Cardiac muscle cell (in vitro differentiated cells and primary cell): ENCODE measurements at regions not wholly inside any gene's neighbourhood (a gene's known extent, or its start where the extent isn't known, plus 50 kb on each side); places are given as distances from the start of the nearest gene placed in this dataset.

Experiments
- DNase-seq, 2 donors: peaks; one replicate each; pipeline versions ENCODE4 v3.0.0 to v3.0.0-alpha.2; 2010 to 2017; ENCODE audit warnings: low read depth in 1 of 2, low spot score in 1 of 2
- H3K27ac ChIP-seq: fragments of 200-600 bp; sonication (generic); 2 replicates; pipeline ENCODE4 v1.5.1; 2016
- H3K27me3 ChIP-seq: fragments of 200-600 bp; sonication (generic); 2 replicates; pipeline ENCODE4 v1.6.0; 2016; ENCODE audit warnings: control low read depth
- H3K36me3 ChIP-seq: fragments of 200-600 bp; sonication (generic); 2 replicates; pipeline ENCODE4 v1.5.1; 2016; ENCODE audit warnings: control low read depth
- H3K4me1 ChIP-seq: fragments of 200-600 bp; sonication (generic); 2 replicates; pipeline ENCODE4 v1.8.1; 2017; ENCODE audit warnings: low read depth, mild to moderate bottlenecking, mixed run types
- H3K4me3 ChIP-seq: fragments of 200-600 bp; sonication (generic); 2 replicates; pipeline ENCODE4 v1.5.1; 2016; ENCODE audit warnings: mild to moderate bottlenecking
- H3K9me3 ChIP-seq: fragments of 200-600 bp; sonication (generic); 2 replicates; pipeline ENCODE4 v1.5.1; 2017; ENCODE audit warnings: low read depth, mild to moderate bottlenecking, control low read depth
- TF ChIP-seq, protein P1 (sequence below): IDR thresholded peaks from 2 replicates; pipeline ENCODE4 v1.5.1; 2012; ENCODE audit warnings: low read depth, mild to moderate bottlenecking, low read length

DNA sequence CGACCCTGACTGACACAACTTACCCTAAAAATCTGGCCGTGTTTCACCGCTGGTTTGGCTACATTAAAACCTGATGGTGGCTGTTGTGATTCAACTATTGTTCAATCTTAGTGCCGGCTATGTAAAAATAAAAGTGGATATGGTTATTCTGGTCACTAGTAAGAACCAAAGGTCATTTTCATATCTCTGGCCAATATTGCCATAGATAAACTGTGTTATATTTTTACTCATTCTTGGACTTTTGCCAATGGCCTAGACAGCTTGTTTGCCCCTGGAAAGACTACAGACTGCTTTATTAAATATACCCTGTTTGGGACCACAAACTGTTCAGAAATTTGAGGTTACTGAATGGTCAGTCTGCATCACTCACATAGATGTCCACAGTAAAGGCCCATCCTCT, 258.5 kb upstream of the KLHL1 start:
- no peaks in the 10 kb centered on the region for H3K36me3 ChIP-seq
- H3K9me3 ChIP-seq: no peaks in the 10 kb centered on the region
- TF ChIP-seq, protein P1, sequence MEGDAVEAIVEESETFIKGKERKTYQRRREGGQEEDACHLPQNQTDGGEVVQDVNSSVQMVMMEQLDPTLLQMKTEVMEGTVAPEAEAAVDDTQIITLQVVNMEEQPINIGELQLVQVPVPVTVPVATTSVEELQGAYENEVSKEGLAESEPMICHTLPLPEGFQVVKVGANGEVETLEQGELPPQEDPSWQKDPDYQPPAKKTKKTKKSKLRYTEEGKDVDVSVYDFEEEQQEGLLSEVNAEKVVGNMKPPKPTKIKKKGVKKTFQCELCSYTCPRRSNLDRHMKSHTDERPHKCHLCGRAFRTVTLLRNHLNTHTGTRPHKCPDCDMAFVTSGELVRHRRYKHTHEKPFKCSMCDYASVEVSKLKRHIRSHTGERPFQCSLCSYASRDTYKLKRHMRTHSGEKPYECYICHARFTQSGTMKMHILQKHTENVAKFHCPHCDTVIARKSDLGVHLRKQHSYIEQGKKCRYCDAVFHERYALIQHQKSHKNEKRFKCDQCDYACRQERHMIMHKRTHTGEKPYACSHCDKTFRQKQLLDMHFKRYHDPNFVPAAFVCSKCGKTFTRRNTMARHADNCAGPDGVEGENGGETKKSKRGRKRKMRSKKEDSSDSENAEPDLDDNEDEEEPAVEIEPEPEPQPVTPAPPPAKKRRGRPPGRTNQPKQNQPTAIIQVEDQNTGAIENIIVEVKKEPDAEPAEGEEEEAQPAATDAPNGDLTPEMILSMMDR: no peak
- DNase-seq: no peak
- H3K27me3 ChIP-seq: no peaks in the 10 kb centered on the region
- no peak overlapping the region for H3K27ac ChIP-seq
- H3K4me1 ChIP-seq: no peaks in the 10 kb centered on the region
- H3K4me3 ChIP-seq: no peak overlapping the region

DNA sequence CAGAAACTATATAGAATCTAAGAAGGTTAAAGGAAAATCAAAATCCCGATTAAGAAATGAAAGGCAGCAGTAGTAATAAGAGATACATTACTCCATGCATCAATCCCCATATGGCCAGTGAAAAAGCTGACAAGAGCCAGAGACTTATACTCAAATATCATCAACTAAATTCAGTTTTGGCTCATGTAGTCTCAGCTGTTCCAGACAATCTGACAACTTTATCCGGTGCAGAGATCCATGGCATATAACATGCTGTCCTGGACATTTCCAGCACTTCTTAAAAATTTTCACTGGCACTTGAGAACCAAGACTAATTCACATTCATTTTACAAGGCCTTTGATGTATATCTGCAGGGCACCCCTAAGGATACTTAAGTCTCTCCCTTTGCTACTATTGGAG, 255.7 kb upstream of the KLHL1 start:
- no peak for DNase-seq
- no peaks in the 10 kb centered on the region for H3K9me3 ChIP-seq
- TF ChIP-seq, protein P1: no peak
- H3K36me3 ChIP-seq: no peaks in the 10 kb centered on the region
- no peaks in the 10 kb centered on the region for H3K4me1 ChIP-seq
- no peak overlapping the region for H3K27ac ChIP-seq
- H3K4me3 ChIP-seq: no peak overlapping the region
- no peaks in the 10 kb centered on the region for H3K27me3 ChIP-seq

DNA sequence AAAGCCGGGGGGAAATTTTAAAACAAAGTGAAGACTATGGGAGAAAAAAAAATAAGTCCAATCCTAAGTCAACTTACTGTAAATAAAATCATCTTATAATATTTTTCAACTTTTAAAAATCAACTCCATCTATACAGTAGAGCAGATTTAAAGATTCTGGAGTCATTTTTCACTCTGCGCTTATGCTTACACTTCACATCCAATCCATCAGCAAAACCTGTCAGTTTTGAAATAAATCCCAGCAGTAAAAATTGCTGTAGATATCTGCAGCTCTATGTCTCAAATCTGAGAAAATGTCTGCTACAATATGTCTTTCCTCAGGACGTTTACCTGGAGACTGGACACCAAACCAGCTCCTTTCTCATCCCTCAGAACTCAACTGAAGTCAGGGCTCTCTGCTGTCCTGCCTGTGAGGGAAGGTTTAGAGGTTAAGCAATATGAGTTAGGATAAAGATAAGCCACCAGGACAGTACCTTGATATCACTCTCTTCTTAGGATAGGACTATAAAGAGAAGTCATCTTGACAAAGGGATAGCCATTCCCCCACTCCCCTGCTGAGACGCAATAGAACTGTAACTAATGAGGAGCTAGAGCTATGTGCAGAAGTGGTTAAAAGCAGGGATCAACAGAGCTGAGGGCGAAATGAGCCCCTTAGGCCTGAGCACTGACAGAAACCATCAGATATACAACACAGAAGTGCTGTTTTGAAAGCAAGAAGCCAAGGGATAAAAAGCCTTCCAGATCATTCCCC, 254.7 kb upstream of the KLHL1 start:
- no peak overlapping the region for H3K27ac ChIP-seq
- H3K27me3 ChIP-seq: no peaks in the 10 kb centered on the region
- no peak for DNase-seq
- H3K4me3 ChIP-seq: no peak overlapping the region
- no peaks in the 10 kb centered on the region for H3K9me3 ChIP-seq
- H3K36me3 ChIP-seq: no peaks in the 10 kb centered on the region
- H3K4me1 ChIP-seq: no peaks in the 10 kb centered on the region
- TF ChIP-seq, protein P1: no peak

DNA sequence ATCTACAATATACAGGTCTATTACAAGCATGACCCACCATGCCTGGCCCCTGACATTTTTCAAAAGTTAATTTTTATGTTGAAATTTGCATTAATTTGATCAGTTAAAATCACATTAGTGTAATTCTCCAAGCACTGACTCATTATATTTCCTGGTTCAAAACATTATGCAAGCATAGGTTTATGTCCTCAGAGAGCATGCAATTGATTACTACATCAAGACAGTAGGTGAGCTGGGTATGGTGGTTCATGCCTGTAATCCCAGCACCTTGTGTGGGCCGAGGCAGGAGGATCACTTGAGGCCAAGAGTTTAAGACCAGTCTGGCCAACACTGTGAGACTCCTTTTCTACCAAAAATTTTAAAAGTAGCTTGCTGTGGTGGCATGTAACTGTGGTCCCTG, 248.8 kb upstream of the KLHL1 start:
- DNase-seq: no peak
- TF ChIP-seq, protein P1: no peak
- no peaks in the 10 kb centered on the region for H3K36me3 ChIP-seq
- no peak overlapping the region for H3K27ac ChIP-seq
- H3K4me3 ChIP-seq: no peak overlapping the region
- no peaks in the 10 kb centered on the region for H3K27me3 ChIP-seq
- H3K4me1 ChIP-seq: no peaks in the 10 kb centered on the region
- H3K9me3 ChIP-seq: no peaks in the 10 kb centered on the region

DNA sequence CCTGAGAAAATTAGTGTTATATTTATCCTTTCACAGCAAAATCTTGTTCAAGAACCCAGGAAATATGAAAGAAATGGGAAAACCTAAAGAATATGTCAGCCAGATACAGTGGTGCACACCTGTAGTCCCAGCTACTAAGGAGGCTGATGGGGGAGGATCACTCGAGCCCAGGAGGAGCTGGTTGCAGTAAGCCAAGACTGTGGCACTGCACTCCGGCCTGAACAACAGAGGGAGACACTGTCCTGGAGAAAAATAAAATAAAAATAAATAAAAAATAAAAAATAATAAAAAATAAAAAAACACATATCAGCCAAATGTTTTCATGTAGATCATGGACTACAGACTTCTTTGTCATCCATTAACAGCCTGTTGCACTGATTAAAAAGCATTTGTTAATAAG, 244.8 kb upstream of the KLHL1 start:
- Histone ChIP-seq H3K9me3 (no peaks in the 10 kb centered on the region), H3K27ac (no peak overlapping the region), H3K4me1 (no peaks in the 10 kb centered on the region), H3K36me3 (no peaks in the 10 kb centered on the region), H3K27me3 (no peaks in the 10 kb centered on the region), H3K4me3 (no peak overlapping the region)
- DNase-seq: no peak
- TF ChIP-seq, protein P1: no peak
